WI38 (cell line): ENCODE measurements at regions not wholly inside any gene's neighbourhood (a gene's known extent, or its start where the extent isn't known, plus 50 kb on each side); places are given as distances from the start of the nearest gene placed in this dataset.

ENCODE experiments used
- H3K4me3 ChIP-seq: 2 replicates; pipeline ENCODE4 v1.5.1; 2011; ENCODE audit warnings: low read depth, mild to moderate bottlenecking, control low read depth, low read length
- CTCF ChIP-seq: IDR thresholded peaks from 2 replicates; pipeline ENCODE4 v1.5.1; 2012; ENCODE audit warnings: low read depth, mild to moderate bottlenecking, control low read depth, low read length

- no peak for TF ChIP-seq CTCF
- no peak overlapping the region for H3K4me3 ChIP-seq
Observed at GRCh38 chr10:131733596-131733995, 167.2 kb upstream of the PPP2R2D start.

- TF ChIP-seq CTCF, result no peak
- H3K4me3 ChIP-seq, result no peak overlapping the region
Observed at GRCh38 chr10:131735577-131735976, 165.2 kb upstream of the PPP2R2D start.

GRCh38 chr10:131736321-131736980 is 164.4 kb upstream of the PPP2R2D start:
- TF ChIP-seq CTCF, result no peak
- no peak overlapping the region for H3K4me3 ChIP-seq

- no peak overlapping the region for H3K4me3 ChIP-seq
- TF ChIP-seq CTCF, result no peak
Observed at GRCh38 chr10:131737543-131738395, 163.0 kb upstream of the PPP2R2D start.

GRCh38 chr10:131738396-131738735 is 162.4 kb upstream of the PPP2R2D start:
- TF ChIP-seq CTCF, result no peak

GRCh38 chr10:131739206-131739605 is 161.6 kb upstream of the PPP2R2D start:
- no peak for TF ChIP-seq CTCF

More at GRCh38 chr10:131738396-131738735, 162.4 kb upstream of the PPP2R2D start:
- H3K4me3 ChIP-seq, result no peak overlapping the region

GRCh38 chr10:131742500-131742951 is 158.3 kb upstream of the PPP2R2D start:
- TF ChIP-seq CTCF, result no peak

More at GRCh38 chr10:131739206-131739605, 161.6 kb upstream of the PPP2R2D start:
- H3K4me3 ChIP-seq, result no peak overlapping the region

More at GRCh38 chr10:131742500-131742951, 158.3 kb upstream of the PPP2R2D start:
- no peak overlapping the region for H3K4me3 ChIP-seq
